ENCODE measurements at regions not wholly inside any gene's neighbourhood (a gene's known extent, or its start where the extent isn't known, plus 50 kb on each side); places are given as distances from the start of the nearest gene placed in this dataset.

- no peak for TF ChIP-seq CTCF (IDR thresholded peaks at IDR 0.05 in 2 of 3, conservative IDR thresholded peaks at IDR 0.05 in 1 of 3; ENCODE audit: borderline replicate concordance in 1 of 3, insufficient read depth in 1 of 3, low read depth in 2 of 3, low read length in 2 of 3)
- no peak for TF ChIP-seq MAX (IDR thresholded peaks at IDR 0.05)
- no peak for TF ChIP-seq YY1 (IDR thresholded peaks at IDR 0.05; ENCODE audit: extremely low read depth, insufficient replicate concordance, low read depth, low read length)
- no peak for TF ChIP-seq POLR2A (IDR thresholded peaks at IDR 0.05; ENCODE audit: borderline replicate concordance, extremely low read depth, insufficient read depth, insufficient read length)
- no peak for TF ChIP-seq ATF3 (IDR thresholded peaks at IDR 0.05)
- no peak for TF ChIP-seq EGR1 (IDR thresholded peaks at IDR 0.05; ENCODE audit: low read depth)
- no peak for TF ChIP-seq FOSL1 (IDR thresholded peaks at IDR 0.05; ENCODE audit: low read depth)
These were observed 992.3 kb downstream of the KCNMA1 start for GRCh38 chr10:76645341-76645740.
